GM12864 (cell line): ENCODE measurements at regions not wholly inside any gene's neighbourhood (a gene's known extent, or its start where the extent isn't known, plus 50 kb on each side); places are given as distances from the start of the nearest gene placed in this dataset.

Experiments
- DNase-seq: peaks from one replicate; pipeline ENCODE4 v3.0.0-alpha.2; 2011; ENCODE audit warnings: low read depth
- H3K4me3 ChIP-seq: 2 replicates; pipeline ENCODE4 v1.5.1; 2011; ENCODE audit warnings: mild to moderate bottlenecking, low read depth, low read length, control low read depth
- CTCF ChIP-seq: IDR thresholded peaks from 2 replicates; pipeline ENCODE4 v1.5.1; 2011; ENCODE audit warnings: low read depth, mild to moderate bottlenecking, moderate library complexity, low read length, control low read depth, inconsistent platforms; ENCODE audit errors: missing control alignments

GRCh38 chr7:13198036-13198435 is 510.6 kb downstream of the ARL4A start:
- no peak overlapping the region for H3K4me3 ChIP-seq
- DNase-seq = no peak
- no peak for TF ChIP-seq CTCF

- no peak for DNase-seq
- no peak for TF ChIP-seq CTCF
- no peak overlapping the region for H3K4me3 ChIP-seq
Observed at GRCh38 chr7:13198727-13199126, 511.3 kb downstream of the ARL4A start.

- DNase-seq = no peak
- H3K4me3 ChIP-seq = no peak overlapping the region
- no peak for TF ChIP-seq CTCF
Observed at GRCh38 chr7:13201628-13202027, 514.2 kb downstream of the ARL4A start.

GRCh38 chr7:13217768-13218167 is 530.3 kb downstream of the ARL4A start:
- TF ChIP-seq CTCF = no peak
- H3K4me3 ChIP-seq = no peak overlapping the region
- DNase-seq = no peak

GRCh38 chr7:13225068-13225467 is 537.6 kb downstream of the ARL4A start:
- no peak for TF ChIP-seq CTCF
- no peak for DNase-seq
- no peak overlapping the region for H3K4me3 ChIP-seq

GRCh38 chr7:13226385-13226784 is 539.0 kb downstream of the ARL4A start:
- TF ChIP-seq CTCF = no peak
- no peak overlapping the region for H3K4me3 ChIP-seq
- DNase-seq = no peak

GRCh38 chr7:13231216-13231615 is 543.8 kb downstream of the ARL4A start:
- H3K4me3 ChIP-seq = no peak overlapping the region
- no peak for TF ChIP-seq CTCF
- DNase-seq = no peak
